ENCODE measurements at regions not wholly inside any gene's neighbourhood (a gene's known extent, or its start where the extent isn't known, plus 50 kb on each side); places are given as distances from the start of the nearest gene placed in this dataset.

GRCh38 chr10:20993830-20994527 lies 96.9 kb upstream of the NEBL start:
- in situ Hi-C loops (cut with HindIII; ENCODE audit: low sequenced_read_pairs): no loop called here
- peak; percentile 29 for DNase-seq (ENCODE audit: low spot score)

GRCh38 chr10:20993389-20993788 lies 96.3 kb upstream of the NEBL start:
- in situ Hi-C loops (cut with HindIII; ENCODE audit: low sequenced_read_pairs): no loop called here
- DNase-seq (ENCODE audit: low spot score): no peak

GRCh38 chr10:20991526-20991925 lies 94.4 kb upstream of the NEBL start:
- in situ Hi-C loops (cut with HindIII; ENCODE audit: low sequenced_read_pairs): no loop called here
- no peak for DNase-seq (ENCODE audit: low spot score)

GRCh38 chr10:20990604-20991003 lies 93.5 kb upstream of the NEBL start:
- DNase-seq (ENCODE audit: low spot score): no peak
- in situ Hi-C loops (cut with HindIII; ENCODE audit: low sequenced_read_pairs): no loop called here

GRCh38 chr10:20988357-20988983 lies 91.4 kb upstream of the NEBL start:
- in situ Hi-C loops (cut with HindIII; ENCODE audit: low sequenced_read_pairs): no loop called here
- DNase-seq (ENCODE audit: low spot score): no peak

- in situ Hi-C loops (cut with HindIII; ENCODE audit: low sequenced_read_pairs): no loop called here
- DNase-seq (ENCODE audit: low spot score): no peak
These were observed 88.9 kb upstream of the NEBL start for GRCh38 chr10:20986049-20986448.

GRCh38 chr10:20984662-20985061 lies 87.6 kb upstream of the NEBL start:
- peak; percentile 69 for DNase-seq (ENCODE audit: low spot score)
- in situ Hi-C loops (cut with HindIII; ENCODE audit: low sequenced_read_pairs): no loop called here

- DNase-seq (ENCODE audit: low spot score): no peak
- in situ Hi-C loops (cut with HindIII; ENCODE audit: low sequenced_read_pairs): no loop called here
These were observed 84.4 kb upstream of the NEBL start for GRCh38 chr10:20981419-20981953.

GRCh38 chr10:20978617-20979016 lies 81.5 kb upstream of the NEBL start:
- in situ Hi-C loops (cut with HindIII; ENCODE audit: low sequenced_read_pairs): no loop called here

GRCh38 chr10:20977300-20977699 lies 80.2 kb upstream of the NEBL start:
- in situ Hi-C loops (cut with HindIII; ENCODE audit: low sequenced_read_pairs): no loop called here
- peak; percentile 66 for DNase-seq (ENCODE audit: low spot score)

More at GRCh38 chr10:20978617-20979016, 81.5 kb upstream of the NEBL start:
- no peak for DNase-seq (ENCODE audit: low spot score)

- DNase-seq (ENCODE audit: low spot score): no peak
- in situ Hi-C loops (cut with HindIII; ENCODE audit: low sequenced_read_pairs): no loop called here
These were observed 79.8 kb upstream of the NEBL start for GRCh38 chr10:20976891-20977290.

GRCh38 chr10:20976390-20976789 lies 79.3 kb upstream of the NEBL start:
- in situ Hi-C loops (cut with HindIII; ENCODE audit: low sequenced_read_pairs): no loop called here
- DNase-seq (ENCODE audit: low spot score): no peak

GRCh38 chr10:20975236-20975635 lies 78.1 kb upstream of the NEBL start:
- DNase-seq (ENCODE audit: low spot score): peak; percentile 95
- in situ Hi-C loops (cut with HindIII; ENCODE audit: low sequenced_read_pairs): no loop called here

- in situ Hi-C loops (cut with HindIII; ENCODE audit: low sequenced_read_pairs): no loop called here
These were observed 75.8 kb upstream of the NEBL start for GRCh38 chr10:20972925-20973324.

GRCh38 chr10:20971901-20972300 lies 74.8 kb upstream of the NEBL start:
- in situ Hi-C loops (cut with HindIII; ENCODE audit: low sequenced_read_pairs): no loop called here
- DNase-seq (ENCODE audit: low spot score): no peak

More at GRCh38 chr10:20972925-20973324, 75.8 kb upstream of the NEBL start:
- DNase-seq (ENCODE audit: low spot score): no peak

- in situ Hi-C loops (cut with HindIII; ENCODE audit: low sequenced_read_pairs): no loop called here
- DNase-seq (ENCODE audit: low spot score): no peak
These were observed 73.6 kb upstream of the NEBL start for GRCh38 chr10:20970708-20971107.

GRCh38 chr10:20970044-20970443 lies 72.9 kb upstream of the NEBL start:
- in situ Hi-C loops (cut with HindIII; ENCODE audit: low sequenced_read_pairs): no loop called here
- DNase-seq (ENCODE audit: low spot score): no peak

GRCh38 chr10:20966426-20966825 lies 69.3 kb upstream of the NEBL start:
- in situ Hi-C loops (cut with HindIII; ENCODE audit: low sequenced_read_pairs): no loop called here
- DNase-seq (ENCODE audit: low spot score): peak; percentile 57

GRCh38 chr10:20963721-20964595 lies 66.8 kb upstream of the NEBL start:
- DNase-seq (ENCODE audit: low spot score): no peak
- in situ Hi-C loops (cut with HindIII; ENCODE audit: low sequenced_read_pairs): no loop called here

- in situ Hi-C loops (cut with HindIII; ENCODE audit: low sequenced_read_pairs): no loop called here
These were observed 65.9 kb upstream of the NEBL start for GRCh38 chr10:20963056-20963455.

More at GRCh38 chr10:20963056-20963455, 65.9 kb upstream of the NEBL start:
- DNase-seq (ENCODE audit: low spot score): peak; percentile 55
